PFSK-1 (cell line): ENCODE measurements at regions not wholly inside any gene's neighbourhood (a gene's known extent, or its start where the extent isn't known, plus 50 kb on each side); places are given as distances from the start of the nearest gene placed in this dataset.

Experiments used
- FOXP2 ChIP-seq: optimal IDR thresholded peaks from 2 replicates; pipeline ENCODE3; 2011; ENCODE audit warnings: borderline replicate concordance, control low read depth, inconsistent platforms; ENCODE audit not compliant: insufficient read depth; ENCODE audit errors: extremely low read length, extremely low read depth
- POLR2AphosphoS5 ChIP-seq: IDR thresholded peaks from 2 replicates; pipeline ENCODE4 v1.6.1; 2012; ENCODE audit warnings: low read depth, mild to moderate bottlenecking, control low read depth, low read length, moderate library complexity
- REST ChIP-seq, 2 experiments: IDR thresholded peaks; 2 replicates each; pipeline versions ENCODE4 v1.6.1 to v1.8.0; 2011 to 2012; ENCODE audit warnings: low read depth in 2 of 2, low read length in 2 of 2, control low read depth in 1 of 2, inconsistent platforms in 1 of 2, mild to moderate bottlenecking in 1 of 2, moderate library complexity in 1 of 2; ENCODE audit not compliant: insufficient read depth in 1 of 2
- SIN3A ChIP-seq: IDR thresholded peaks from 2 replicates; pipeline ENCODE4 v1.6.1; 2012; ENCODE audit warnings: mild to moderate bottlenecking, low read length, moderate library complexity, borderline replicate concordance; ENCODE audit not compliant: insufficient read depth
- TAF1 ChIP-seq: IDR thresholded peaks from 2 replicates; pipeline ENCODE4 v1.6.1; 2012; ENCODE audit warnings: low read length, control low read depth, borderline replicate concordance; ENCODE audit not compliant: insufficient read depth

GRCh38 chr12:97760601-97761000 is 298.0 kb downstream of the RMST start:
- no peak for TF ChIP-seq FOXP2
- no peak for TF ChIP-seq REST (IDR thresholded peaks at IDR 0.05; ENCODE audit: insufficient read depth in 1 of 2, low read depth in 2 of 2, low read length in 2 of 2)
- no peak for TF ChIP-seq SIN3A
- TF ChIP-seq TAF1: no peak
- no peak for TF ChIP-seq POLR2AphosphoS5

- no peak for TF ChIP-seq TAF1
- TF ChIP-seq FOXP2: no peak
- TF ChIP-seq SIN3A: no peak
- no peak for TF ChIP-seq REST (IDR thresholded peaks at IDR 0.05; ENCODE audit: insufficient read depth in 1 of 2, low read depth in 2 of 2, low read length in 2 of 2)
- no peak for TF ChIP-seq POLR2AphosphoS5
These were observed 300.5 kb downstream of the RMST start for GRCh38 chr12:97763113-97763512.

- no peak for TF ChIP-seq SIN3A
- TF ChIP-seq POLR2AphosphoS5: no peak
- no peak for TF ChIP-seq REST (IDR thresholded peaks at IDR 0.05; ENCODE audit: insufficient read depth in 1 of 2, low read depth in 2 of 2, low read length in 2 of 2)
- no peak for TF ChIP-seq TAF1
- TF ChIP-seq FOXP2: no peak
These were observed 302.1 kb downstream of the RMST start for GRCh38 chr12:97764700-97765099.

- no peak for TF ChIP-seq SIN3A
- no peak for TF ChIP-seq FOXP2
- TF ChIP-seq POLR2AphosphoS5: no peak
- no peak for TF ChIP-seq REST (IDR thresholded peaks at IDR 0.05; ENCODE audit: insufficient read depth in 1 of 2, low read depth in 2 of 2, low read length in 2 of 2)
- no peak for TF ChIP-seq TAF1
These were observed 304.7 kb downstream of the RMST start for GRCh38 chr12:97767347-97767746.

- TF ChIP-seq REST (IDR thresholded peaks at IDR 0.05; ENCODE audit: insufficient read depth in 1 of 2, low read depth in 2 of 2, low read length in 2 of 2) (no peak), POLR2AphosphoS5 (no peak), TAF1 (no peak), FOXP2 (no peak), SIN3A (no peak)
These were observed 315.5 kb downstream of the RMST start for GRCh38 chr12:97778111-97778510.
